NCI-H1417 treated with DMSO at 0.1 percent for 48 hours (cell line): ENCODE measurements at regions not wholly inside any gene's neighbourhood (a gene's known extent, or its start where the extent isn't known, plus 50 kb on each side); places are given as distances from the start of the nearest gene placed in this dataset.

Source experiments
- DNase-seq: peaks from one replicate; lab custom pipeline; 2025; lab: John Stamatoyannopoulos, UW

DNA sequence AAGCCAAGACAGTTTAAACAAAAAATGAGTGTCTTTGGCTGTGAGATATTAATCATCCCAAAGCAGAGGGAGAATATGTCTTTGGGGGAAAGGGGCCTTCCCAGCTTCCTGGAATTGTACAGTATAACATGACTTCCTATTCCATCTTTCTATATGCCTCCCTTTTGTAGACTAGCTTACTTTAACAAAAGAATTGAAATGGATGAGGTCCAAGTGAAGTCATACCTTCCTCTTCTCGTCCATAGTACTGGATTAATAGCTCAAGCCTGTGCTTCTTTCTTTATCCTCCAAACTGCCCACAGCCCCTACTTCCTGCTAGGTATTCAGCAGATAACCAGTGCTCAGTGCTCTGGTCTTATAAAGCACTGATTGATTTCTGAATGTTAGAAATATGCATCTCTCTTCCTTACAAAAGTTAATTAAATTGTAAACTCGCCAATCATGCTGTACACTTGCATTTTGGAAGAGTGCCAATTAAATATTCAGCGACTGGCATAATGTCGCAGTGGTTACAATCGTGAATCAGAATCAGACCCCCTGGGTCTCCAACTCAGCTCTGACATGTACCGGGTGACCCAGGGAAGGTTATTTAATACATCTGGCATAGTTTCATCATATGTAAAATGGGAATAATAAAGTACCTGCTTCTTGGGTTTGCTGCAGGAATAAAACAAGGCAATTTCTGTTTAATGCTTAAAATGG, 325.1 kb downstream of the RND3 start:
- no peak for DNase-seq

DNA sequence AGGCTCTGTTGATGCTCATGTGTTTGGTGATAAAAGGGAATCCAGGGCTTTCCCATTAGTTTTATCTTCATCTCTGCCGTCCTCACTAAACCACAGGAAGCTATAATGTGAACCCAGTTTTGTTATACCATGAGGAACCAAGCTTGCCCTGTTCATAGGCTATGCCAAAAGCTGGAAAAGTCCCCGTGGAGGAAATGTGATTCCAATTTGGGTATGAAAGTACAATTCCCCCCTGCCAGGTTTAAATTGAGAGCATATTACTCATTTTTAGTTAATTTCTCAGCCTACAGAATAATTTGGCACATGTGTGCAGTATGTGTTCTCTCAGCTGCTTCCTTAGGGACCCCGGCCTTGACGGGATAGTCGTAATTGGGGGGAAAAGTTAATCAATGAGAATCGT, 327.4 kb downstream of the RND3 start:
- no peak for DNase-seq

DNA sequence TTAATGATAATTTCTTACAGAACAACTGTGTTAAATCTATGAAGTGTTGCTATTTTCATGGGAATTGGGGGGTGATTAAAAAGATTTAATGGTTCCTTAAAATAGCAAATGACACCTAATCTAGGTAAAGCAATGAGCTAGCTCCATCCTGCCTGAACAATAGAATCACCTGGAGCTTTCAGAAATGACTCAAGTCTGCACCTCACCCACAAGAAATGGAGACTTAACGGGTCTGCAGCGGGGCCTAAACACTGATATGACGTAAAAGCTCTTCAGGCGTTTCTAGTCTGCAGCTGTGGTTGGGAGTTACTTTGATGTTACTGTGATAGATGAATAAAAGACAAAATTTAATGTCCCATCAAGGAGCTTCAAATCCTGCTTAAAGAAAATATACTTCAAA, 328.2 kb downstream of the RND3 start:
- DNase-seq, result no peak

DNA sequence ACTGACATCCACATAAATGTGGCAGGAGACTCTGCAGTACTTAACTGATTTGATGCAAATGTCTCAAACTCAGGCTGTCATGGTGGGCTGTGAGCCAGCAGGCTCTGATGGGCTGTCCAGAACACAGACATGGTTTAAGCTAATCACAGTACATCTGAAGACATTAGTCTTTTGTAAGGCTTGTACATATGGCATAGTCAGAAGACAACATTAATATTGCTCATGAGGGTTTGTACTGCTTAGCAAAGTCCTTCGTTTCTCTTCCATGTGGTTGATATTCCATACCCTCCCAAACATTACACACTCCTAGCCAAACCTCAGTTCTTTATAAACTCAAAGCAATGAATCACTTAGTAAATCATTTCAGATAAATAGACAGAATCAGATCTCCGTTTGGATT, 330.6 kb downstream of the RND3 start:
- no peak for DNase-seq

DNA sequence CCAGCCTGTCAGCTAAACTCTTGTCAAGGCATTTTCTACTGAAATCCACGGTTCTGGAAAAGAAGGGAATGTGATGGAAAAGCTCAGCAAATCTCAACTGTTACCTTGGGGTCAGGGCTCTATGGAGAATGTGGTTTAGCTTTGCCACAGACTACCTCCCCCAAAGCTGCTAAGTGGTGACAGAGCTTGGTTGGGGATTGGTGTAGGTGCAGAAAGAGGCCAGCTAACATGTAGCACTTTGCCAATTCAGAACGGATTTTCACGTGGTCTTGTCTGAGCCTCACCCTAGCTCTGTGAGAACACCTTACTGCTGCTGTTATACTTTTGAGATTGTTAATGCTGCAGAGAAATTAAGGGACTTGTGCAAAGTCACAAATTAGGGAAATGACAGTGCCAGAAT, 331.1 kb downstream of the RND3 start:
- DNase-seq, result no peak

DNA sequence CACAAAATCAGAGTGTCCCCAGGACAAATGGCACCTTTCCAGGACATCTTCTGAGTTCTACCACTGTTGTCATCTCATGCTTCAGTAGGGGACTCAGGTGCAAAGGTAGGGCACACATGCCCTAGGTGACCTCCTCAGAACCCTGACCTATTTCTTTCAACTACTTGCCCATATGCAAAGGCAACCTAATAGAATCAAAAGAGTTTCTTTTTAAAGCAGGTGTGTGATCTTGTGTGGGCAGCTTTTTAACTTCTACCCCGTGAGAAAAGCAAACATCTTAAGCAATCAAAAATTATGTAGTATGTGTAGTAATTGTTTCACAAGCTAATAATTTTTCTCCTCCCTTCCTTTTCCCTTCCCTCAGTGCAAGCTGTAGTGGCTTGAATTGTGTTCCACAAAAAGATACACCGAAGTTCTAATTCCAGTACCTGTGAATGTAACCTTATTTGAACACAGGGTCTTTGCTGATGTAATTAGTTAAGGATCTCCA, 333.1 kb downstream of the RND3 start:
- DNase-seq, result no peak

DNA sequence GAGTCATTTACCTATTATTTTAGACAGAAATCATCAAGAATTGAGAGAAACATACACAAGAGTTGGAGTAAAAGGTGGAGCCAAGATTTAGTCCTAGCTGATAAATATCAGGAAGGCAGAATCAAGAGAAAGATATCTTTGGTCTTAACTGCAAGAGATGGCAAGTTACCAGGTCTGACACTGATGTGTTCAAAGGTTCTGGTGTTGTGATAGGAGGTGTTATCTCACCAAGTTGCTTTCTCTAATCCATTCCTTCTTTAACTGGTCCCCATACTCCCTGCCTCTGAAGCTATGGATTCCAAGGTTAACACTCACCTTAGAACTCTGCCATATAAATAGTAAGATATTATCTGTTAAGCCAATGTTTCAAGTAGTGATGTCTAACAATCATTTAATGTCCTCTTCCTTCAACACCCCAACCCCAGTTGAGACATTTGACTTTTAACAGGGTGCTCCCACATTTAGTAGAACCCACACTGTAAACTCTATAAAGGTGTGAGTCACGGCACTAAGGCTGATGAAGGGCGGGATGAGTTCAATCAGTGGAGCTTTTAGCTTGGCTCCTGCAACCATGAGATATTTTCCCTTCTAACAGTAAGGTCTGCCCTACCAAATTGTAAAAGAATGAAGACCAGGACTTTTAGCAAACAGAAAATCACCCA, 333.7 kb downstream of the RND3 start:
- no peak for DNase-seq

DNA sequence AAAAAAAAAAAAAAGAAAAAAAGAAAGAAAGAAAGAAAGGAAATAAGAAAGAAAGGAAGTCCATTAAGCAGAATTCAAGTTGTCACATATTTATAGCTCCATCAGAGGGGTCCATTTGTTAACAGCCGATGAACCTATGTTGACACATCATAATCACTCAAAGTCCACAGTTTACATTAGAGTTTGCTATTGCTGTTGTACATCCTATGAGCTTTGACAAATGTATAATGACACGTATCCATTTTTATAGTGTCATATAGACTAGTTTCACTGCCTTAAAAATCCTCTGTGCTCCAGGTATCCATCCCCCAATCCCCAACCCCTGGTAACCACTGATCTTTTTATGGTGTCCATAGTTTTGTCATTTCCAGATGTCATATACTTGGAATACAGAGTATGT, 335.2 kb downstream of the RND3 start:
- no peak for DNase-seq

DNA sequence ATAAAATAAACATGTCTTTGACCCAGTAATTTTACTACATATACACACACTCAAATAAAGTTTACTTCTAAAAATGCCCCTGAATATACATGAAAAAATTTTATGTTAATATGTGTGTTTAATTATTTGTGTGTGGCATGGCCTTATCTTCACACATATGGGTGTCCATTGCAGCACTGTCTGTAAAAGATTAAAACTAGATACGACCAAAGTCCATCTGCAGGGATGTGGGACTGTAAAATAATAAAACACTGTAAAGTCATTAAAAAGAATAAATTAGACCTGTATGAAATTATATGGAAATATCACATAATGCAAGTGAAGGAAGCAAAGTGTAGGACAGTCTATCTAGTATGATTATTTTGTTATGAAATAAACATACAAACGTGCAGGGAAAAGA, 337.3 kb downstream of the RND3 start:
- no peak for DNase-seq

DNA sequence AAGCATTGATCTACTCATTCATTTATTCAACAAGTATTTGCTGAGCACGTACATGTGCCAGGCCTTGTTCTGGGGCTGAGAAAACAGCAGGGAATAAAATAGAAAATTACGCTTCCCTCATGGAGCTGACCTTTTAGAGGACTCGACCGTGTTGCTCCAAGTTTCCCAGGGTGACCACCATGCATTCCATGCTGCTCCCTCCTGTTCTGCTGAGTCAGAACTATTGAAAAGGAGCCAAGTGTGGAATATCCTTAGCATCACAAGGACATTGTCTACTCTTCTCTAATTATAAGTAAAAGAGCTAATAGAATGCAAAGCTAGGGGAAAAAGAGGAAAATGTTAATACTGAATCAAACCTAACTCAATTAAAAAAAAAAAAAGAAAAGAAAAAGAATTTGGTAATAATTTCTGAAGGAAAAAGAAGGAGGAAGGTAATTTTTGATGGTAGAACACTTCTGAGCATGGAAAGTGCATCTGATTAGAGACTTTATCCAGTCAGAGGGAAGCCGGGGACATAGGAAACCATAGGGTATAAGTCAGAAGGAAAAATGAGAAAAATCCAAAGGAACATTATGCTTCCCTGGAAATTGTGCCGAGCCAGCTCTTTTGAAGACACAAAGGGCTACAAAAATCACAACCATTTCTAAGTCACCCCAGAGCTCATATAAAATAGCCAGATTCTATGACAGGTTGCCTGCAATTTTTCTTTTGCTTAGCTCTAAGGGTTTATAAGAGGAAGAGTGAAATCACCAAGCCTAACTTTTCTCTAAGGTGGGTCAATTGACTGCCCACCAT, 339.4 kb downstream of the RND3 start:
- no peak for DNase-seq

DNA sequence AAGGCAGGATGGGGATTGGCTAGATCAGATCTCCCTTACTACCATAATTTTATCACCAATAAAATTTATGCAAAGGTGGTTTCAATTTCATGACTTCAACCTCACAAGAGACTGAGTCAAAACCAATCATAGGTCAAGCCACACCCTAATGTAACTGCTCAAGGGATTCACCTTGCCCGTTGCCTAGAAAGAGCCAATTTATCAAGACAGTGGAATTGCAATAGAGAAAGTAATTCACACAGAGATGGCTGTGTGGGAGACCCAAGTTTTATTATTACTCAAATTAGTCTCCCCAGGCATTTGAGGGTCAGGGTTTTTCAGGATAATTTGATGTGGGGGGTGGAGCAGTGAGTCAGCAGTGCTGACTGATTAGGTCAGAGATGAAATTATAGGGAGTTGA, 340.6 kb downstream of the RND3 start:
- DNase-seq, result no peak

DNA sequence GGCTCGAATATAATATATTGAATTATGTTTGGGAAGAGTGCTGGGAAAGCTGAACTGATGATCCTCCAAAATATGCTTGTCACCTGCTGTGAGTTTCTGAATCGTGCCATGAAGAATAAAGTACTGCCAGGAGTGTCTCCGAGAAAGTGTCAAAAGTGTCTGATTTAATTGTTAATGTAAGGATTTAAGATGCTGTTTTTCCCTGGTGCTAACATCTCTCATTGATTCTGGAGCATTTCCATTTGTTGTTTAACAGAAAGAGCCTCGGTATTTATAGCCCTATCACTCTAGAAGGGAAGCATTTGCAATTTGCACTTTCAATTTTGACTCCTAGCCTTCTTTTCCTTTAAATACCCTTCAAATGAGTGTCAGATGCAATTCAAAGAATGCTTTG, 342.2 kb downstream of the RND3 start:
- DNase-seq, result no peak

DNA sequence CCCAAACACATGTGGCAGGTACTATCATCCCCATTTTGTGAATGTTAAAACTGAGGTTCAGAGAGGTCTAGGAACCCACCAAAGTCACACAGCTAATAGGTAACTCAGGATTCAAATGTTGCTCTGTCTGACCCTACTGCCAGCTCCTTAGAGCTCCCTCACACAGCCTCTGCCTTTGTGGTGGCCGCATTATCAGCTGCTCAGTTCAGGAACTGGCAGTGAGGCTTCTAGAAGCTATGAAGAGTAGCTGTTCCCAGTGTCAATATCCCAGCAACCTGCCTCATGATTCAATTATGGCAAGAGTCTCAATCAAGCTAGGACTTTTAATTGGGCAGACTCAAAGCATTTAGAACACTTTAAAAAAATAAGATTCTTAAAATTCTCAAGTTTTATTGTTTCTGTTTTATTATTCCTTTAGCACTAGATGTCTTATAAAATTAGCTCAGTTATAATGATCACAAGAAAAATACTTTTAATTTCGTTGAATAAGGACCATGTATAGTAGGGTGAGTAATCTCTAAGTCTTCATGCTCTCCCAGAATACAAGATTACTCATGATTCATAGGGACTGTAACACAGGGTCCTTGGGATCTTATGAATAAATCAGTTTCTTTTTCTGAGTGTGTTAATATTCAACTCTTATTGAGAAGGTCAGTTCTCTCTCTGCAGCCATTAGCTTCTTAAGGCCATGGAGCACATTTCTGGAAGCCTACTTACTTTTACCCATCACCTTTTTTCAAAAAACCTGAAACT, 342.7 kb downstream of the RND3 start:
- DNase-seq, result no peak

DNA sequence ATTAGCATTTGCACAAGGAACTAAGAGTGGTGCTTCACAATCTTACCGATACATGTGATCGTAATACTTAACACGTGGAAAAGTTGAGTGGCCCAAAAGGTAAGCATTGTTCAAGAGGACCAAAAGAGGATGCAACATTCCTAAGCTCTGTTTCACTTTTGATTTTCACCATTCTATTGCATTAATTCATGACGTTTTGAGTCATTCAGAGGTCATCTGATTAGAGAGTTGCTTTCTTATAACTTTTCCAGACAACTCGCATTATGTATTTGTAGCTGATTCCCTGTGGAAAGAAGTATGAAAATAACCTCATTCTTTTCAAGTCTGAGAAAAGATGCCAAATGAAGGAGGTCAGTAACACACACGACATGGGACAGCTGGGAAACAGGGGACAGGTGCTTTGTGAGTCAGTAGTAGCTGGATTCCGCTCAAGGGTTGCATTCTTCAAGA, 344.4 kb downstream of the RND3 start:
- DNase-seq, result no peak

DNA sequence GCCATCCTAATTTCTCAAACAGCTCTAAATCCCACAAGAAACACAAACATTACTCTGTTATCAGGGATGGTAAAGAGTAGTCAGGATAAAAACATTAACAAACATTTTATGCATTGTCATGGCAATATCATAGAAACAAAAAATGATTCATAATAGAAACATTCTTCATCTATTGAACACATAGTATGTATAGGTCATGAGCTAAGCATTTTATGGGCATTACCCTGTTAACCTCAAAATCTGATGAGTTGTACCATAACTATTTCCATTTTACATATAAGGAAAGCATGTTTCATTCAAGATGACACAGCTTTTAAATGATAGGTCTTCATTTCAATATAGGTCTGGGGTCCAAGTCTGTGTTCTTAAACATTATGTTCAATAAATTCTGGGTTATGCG, 344.9 kb downstream of the RND3 start:
- no peak for DNase-seq

DNA sequence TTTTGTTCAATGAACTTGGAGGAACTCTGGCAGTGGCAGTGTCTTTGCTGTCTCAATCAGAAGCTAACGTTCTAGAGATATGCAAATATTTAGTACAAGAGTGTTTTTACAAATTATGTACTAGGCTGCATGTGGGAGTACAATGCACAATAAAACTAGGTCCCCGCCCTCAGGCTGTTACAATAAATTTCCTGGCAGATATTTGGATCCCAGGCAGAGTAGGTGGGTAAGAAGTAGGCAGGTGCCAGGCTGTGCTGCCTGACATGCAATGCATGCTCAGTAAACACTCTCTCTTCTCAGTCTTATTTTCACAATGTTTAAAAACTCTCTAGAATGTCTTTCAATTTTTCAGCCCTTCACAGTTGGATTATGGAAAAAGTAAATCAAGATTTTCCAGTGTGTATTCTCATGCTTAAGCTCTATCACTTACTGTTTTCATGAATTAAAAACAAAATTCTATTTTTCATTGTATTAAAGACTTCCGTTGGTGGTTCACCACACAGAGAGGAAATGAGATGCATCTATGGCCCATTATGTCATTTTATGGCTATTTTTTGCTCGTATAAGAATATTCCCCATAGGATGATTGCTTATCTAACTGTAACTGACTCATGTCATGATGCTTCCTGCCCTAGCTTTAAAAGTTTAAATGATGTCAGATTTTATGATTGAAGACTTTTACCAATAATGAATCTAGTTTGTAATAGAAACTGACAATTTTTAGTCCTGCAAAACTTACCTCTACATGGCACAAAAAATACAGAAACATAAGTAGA, 346.1 kb downstream of the RND3 start:
- no peak for DNase-seq

DNA sequence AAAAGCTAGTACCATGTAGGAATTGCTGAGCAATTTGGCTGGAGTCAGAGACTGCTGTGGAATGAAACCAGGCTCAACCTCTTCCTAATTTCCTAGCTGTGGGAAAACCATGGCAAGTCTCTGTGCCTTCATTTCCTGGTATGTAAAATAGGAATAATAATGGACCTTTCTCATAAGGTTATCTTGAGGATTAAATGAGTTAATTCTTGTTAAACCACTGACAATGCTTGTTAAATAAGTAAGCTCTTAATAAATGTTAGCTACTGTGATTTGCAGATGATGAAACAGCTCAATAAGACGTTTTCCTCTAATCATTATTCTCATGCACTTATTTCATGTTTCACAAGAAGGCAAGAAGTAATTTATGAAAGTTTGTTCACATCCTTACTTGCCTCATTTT, 346.7 kb downstream of the RND3 start:
- no peak for DNase-seq

DNA sequence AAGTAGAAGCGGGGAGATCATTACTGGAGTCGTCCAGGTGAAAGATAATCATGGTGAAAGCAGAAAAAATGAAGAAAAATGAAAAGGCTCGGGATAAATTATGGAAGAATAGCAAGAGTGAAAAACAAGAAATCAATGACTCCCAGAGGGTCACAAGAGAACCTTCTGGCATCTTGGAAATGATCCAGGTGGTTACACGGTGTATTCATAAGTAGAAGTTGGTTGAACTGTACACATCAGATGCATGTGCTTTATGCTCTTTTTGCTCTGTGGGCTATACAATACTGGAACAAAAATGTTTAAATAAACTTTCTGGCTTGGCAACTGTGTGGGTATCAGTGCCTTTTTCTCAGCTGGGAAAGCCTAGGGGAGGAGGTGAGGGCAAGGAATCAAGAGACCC, 348.9 kb downstream of the RND3 start:
- DNase-seq, result no peak

DNA sequence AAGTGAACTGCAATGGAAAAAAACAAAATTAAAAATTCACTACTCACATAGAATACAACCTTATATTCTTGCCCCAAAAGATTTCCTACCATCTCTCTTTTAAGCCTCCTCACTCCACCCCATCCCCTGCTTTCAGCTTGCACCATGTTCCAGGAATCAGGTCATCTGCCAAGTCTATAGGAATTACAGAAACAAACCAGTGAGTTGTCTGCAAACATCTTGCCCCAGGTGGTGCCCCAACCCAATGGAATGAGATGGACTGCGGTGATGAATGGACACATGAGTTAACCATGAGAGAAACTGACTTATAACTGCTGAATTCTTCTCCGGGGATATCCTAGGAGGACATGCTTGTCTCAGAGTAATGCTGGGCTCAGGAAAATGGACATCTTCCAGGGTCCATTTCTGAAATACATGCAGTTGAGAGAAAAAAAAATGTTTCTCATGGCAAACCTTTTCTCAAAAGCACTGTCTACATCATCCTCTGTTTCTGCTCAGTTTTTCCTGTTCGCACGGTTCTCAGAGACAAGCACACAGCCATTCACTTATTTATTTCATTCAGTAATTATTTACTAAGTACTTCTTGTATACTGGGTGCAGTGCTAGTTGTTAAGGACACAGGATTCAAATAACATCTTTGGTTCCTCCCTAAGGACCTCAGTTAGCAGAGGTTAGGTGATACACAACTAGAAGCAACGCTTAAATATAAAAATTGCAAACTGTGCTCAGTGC, 350.0 kb downstream of the RND3 start:
- DNase-seq, result no peak

DNA sequence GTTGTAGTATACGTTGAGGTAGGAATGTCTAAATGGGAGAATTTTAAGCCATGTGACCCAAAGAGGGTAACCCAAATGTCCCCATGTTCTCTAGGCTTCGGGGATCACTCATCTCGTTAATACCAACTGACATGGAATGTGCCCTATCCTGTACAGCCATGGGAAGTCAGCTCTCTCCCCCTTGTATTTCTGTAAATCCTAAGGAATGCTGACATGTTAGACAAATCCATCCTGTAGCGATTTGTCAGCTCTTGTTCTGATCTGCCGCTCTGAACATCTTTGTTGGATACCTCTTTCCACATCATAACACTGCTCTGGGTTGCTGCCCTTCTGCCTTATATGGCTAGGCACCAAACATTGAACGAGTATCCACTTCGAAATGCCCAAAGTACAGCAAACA, 350.6 kb downstream of the RND3 start:
- DNase-seq, result no peak

DNA sequence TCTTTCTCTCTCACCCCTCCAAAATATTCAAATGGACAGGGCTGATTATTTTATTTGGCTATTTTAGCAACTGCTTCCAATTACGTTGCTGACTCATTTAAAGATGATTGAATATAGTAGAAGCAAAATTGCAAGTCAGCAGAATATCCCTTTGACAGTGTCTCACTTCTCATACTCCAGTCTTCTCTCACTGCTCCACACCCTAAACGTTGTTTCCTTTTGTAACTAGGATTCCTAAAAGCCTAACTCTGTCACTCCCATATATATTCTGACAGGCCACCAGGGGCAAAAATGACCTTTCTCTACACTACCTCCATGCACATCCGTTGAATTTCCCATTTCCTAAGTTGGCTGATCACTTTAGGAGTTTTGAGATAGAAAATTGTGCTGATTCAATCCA, 351.1 kb downstream of the RND3 start:
- no peak for DNase-seq
